HL-60 (cell line): ENCODE measurements at regions not wholly inside any gene's neighbourhood (a gene's known extent, or its start where the extent isn't known, plus 50 kb on each side); places are given as distances from the start of the nearest gene placed in this dataset.

ENCODE experiments used
- DNase-seq, 2 experiments: peaks; one replicate each; pipeline ENCODE4 v3.0.0-alpha.2; 2010 to 2020; ENCODE audit warnings: low read depth in 1 of 2, low spot score in 1 of 2
- H3K27ac ChIP-seq: fragments of 250-450 bp; sonication (Bioruptor Pico); replicated peaks from 2 replicates; pipeline ENCODE4 v1.5.1; 2020; ENCODE audit warnings: mild to moderate bottlenecking, moderate library complexity
- H3K27me3 ChIP-seq: fragments of 250-450 bp; sonication (Bioruptor Pico); 2 replicates; pipeline ENCODE4 v1.5.1; 2021; ENCODE audit warnings: mild to moderate bottlenecking, moderate library complexity; ENCODE audit not compliant: insufficient read depth, poor library complexity, severe bottlenecking
- H3K4me3 ChIP-seq: replicated peaks from 2 replicates; pipeline ENCODE4 v1.5.1; 2011; ENCODE audit warnings: mild to moderate bottlenecking, control low read depth, low read length; ENCODE audit not compliant: insufficient read depth
- GABPA ChIP-seq: IDR thresholded peaks from 2 replicates; pipeline ENCODE4 v1.6.1; 2012; ENCODE audit warnings: low read depth
- POLR2AphosphoS5 ChIP-seq: IDR thresholded peaks from 2 replicates; pipeline ENCODE4 v1.6.1; 2012; ENCODE audit warnings: low read depth
- REST ChIP-seq: IDR thresholded peaks from 2 replicates; pipeline ENCODE4 v1.6.1; 2012; ENCODE audit warnings: low read depth; ENCODE audit not compliant: insufficient replicate concordance
- SPI1 ChIP-seq: IDR thresholded peaks from 2 replicates; pipeline ENCODE4 v1.6.1; 2012; ENCODE audit warnings: low read depth, mild to moderate bottlenecking, borderline replicate concordance
- TF ChIP-seq, protein P1 (sequence below): IDR thresholded peaks from one replicate; pipeline ENCODE4 v1.5.1; 2011; ENCODE audit warnings: low read length, control low read depth, inconsistent platforms; ENCODE audit not compliant: insufficient read depth

DNA sequence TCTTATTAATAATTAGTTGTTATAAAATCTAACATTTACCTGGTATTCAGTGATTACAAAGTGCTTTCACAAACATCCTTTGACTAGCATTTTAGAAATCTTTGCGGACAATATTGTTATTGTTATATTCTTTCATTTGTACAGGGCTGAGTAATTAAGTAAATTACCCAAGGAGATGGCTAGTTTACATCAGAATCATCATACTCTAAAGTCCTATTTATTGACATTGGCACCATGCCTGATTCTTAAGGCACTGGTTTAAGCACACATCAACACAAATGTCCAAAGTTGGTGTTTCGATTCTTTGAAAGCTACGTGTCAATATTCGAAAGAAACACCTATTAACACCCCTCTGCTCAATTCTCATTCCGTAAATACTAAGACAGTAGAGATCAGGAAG lies 424.6 kb upstream of the CHRM3 start:
- Histone ChIP-seq H3K27me3 (no peaks in the 10 kb centered on the region), H3K4me3 (no peak overlapping the region), H3K27ac (no peak overlapping the region)
- TF ChIP-seq SPI1 (no peak), GABPA (no peak), REST (no peak), POLR2AphosphoS5 (no peak)
- TF ChIP-seq, protein P1, sequence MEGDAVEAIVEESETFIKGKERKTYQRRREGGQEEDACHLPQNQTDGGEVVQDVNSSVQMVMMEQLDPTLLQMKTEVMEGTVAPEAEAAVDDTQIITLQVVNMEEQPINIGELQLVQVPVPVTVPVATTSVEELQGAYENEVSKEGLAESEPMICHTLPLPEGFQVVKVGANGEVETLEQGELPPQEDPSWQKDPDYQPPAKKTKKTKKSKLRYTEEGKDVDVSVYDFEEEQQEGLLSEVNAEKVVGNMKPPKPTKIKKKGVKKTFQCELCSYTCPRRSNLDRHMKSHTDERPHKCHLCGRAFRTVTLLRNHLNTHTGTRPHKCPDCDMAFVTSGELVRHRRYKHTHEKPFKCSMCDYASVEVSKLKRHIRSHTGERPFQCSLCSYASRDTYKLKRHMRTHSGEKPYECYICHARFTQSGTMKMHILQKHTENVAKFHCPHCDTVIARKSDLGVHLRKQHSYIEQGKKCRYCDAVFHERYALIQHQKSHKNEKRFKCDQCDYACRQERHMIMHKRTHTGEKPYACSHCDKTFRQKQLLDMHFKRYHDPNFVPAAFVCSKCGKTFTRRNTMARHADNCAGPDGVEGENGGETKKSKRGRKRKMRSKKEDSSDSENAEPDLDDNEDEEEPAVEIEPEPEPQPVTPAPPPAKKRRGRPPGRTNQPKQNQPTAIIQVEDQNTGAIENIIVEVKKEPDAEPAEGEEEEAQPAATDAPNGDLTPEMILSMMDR = no peak
- no peak for DNase-seq

DNA sequence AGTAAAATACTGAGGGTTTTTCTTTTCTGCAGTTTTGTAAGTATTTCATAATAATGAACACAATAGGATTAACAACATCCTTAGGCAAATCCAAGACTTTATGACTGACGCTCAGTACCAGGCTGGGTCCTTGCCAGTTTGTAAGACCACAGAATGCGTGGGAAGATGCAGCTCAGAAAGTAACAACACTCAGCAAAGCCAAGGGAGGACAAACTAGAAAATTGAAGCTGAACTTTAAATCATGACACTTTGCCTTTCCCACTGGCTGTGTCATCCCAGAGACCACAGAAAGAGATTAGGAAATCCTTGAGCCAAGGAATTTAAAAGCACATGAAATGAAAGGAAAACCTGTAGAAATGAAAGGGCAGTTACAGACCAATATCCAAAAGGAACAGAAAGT lies 426.3 kb upstream of the CHRM3 start:
- DNase-seq = no peak
- no peak overlapping the region for H3K27ac ChIP-seq
- H3K27me3 ChIP-seq = no peaks in the 10 kb centered on the region
- TF ChIP-seq POLR2AphosphoS5 = no peak
- H3K4me3 ChIP-seq = no peak overlapping the region

DNA sequence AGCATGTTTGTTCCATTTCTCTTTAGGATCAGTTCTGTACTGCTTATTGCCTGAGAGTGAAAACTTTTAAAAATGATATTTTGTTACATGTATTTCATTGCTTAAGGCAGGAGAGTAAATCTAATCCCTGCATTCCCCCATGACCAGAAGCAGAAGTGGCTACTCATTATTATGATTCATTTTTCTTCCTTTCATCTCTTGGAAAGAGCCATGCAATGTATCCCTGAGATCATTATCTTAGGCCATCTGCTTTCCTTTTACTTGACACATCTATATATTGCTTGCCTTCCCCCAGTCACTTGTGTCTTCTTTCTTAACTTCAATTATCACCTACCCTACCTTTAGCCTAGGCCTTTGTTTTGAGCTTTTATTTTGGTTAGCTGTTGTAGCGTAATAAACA lies 430.4 kb upstream of the CHRM3 start:
- Histone ChIP-seq H3K4me3 (no peak overlapping the region), H3K27ac (no peak overlapping the region), H3K27me3 (no peaks in the 10 kb centered on the region)
- TF ChIP-seq SPI1 (no peak), POLR2AphosphoS5 (no peak), GABPA (no peak), REST (no peak)
- TF ChIP-seq, protein P1 = no peak
- DNase-seq = no peak

DNA sequence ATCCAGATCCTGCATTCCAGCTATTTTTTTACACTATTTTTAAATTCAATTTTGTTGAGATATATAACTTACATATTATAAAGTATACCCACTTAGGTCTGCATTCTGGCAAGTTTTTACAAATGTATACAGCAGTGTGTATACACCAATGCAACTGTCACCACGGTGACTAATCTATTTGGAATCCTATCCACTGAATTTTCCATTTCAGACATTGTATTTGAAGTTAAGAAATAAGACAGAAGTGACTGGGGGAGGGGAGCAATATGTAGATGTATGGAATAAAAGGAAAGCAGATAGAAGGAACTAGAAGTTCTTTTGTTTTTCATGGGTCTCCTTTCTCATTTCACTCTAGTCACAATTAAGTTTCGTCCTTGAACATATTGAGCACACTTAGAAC lies 431.5 kb upstream of the CHRM3 start:
- H3K4me3 ChIP-seq = no peak overlapping the region
- H3K27ac ChIP-seq = no peak overlapping the region
- no peaks in the 10 kb centered on the region for H3K27me3 ChIP-seq
- no peak for DNase-seq
- no peak for TF ChIP-seq SPI1
- TF ChIP-seq POLR2AphosphoS5 = no peak
- TF ChIP-seq REST = no peak
- TF ChIP-seq, protein P1 = no peak
- TF ChIP-seq GABPA = no peak
